Astrocyte (in vitro differentiated cells and primary cell): ENCODE measurements at regions not wholly inside any gene's neighbourhood (a gene's known extent, or its start where the extent isn't known, plus 50 kb on each side); places are given as distances from the start of the nearest gene placed in this dataset.

ENCODE experiments used
- CTCF ChIP-seq: IDR thresholded peaks from 2 replicates; pipeline ENCODE4 v1.5.1; 2011; ENCODE audit warnings: low read depth, mild to moderate bottlenecking, inconsistent platforms, low read length, moderate library complexity; ENCODE audit not compliant: insufficient read depth
- EZH2 ChIP-seq: IDR thresholded peaks from 2 replicates; pipeline ENCODE4 v1.6.1; 2012; ENCODE audit warnings: mild to moderate bottlenecking, low read length, inconsistent platforms; ENCODE audit not compliant: insufficient read depth

GRCh38 chr9:89686621-89687020 is 81.8 kb downstream of the GADD45G start:
- TF ChIP-seq CTCF (no peak), EZH2 (no peak)
